HG02588 (cell line): ENCODE measurements at regions not wholly inside any gene's neighbourhood (a gene's known extent, or its start where the extent isn't known, plus 50 kb on each side); places are given as distances from the start of the nearest gene placed in this dataset.

Source experiments
- ATAC-seq: cut with Tn5 transposase; IDR thresholded peaks from one replicate; pipeline ENCODE4 v1.9.1; 2021; ENCODE audit warnings: mild to moderate bottlenecking, moderate library complexity; ENCODE audit not compliant: unreplicated experiment

GRCh38 chr5:6177926-6178325 is 200.4 kb downstream of the MED10 start:
- ATAC-seq: no peak

- ATAC-seq: no peak
Measured at GRCh38 chr5:6176102-6176693, 202.1 kb downstream of the MED10 start.

GRCh38 chr5:6175172-6175854 is 203.0 kb downstream of the MED10 start:
- no peak for ATAC-seq

- no peak for ATAC-seq
Measured at GRCh38 chr5:6169660-6170059, 208.7 kb downstream of the MED10 start.

GRCh38 chr5:6166698-6167394 is 211.5 kb downstream of the MED10 start:
- ATAC-seq: no peak

- ATAC-seq: no peak
Measured at GRCh38 chr5:6163913-6164312, 214.4 kb downstream of the MED10 start.

GRCh38 chr5:6162175-6162574 is 216.2 kb downstream of the MED10 start:
- ATAC-seq: no peak

GRCh38 chr5:6161257-6161656 is 217.1 kb downstream of the MED10 start:
- ATAC-seq: no peak

- ATAC-seq: no peak
Measured at GRCh38 chr5:6159832-6160430, 218.4 kb downstream of the MED10 start.

- no peak for ATAC-seq
Measured at GRCh38 chr5:6158974-6159831, 219.1 kb downstream of the MED10 start.

GRCh38 chr5:6154216-6154615 is 224.1 kb downstream of the MED10 start:
- no peak for ATAC-seq

GRCh38 chr5:6146271-6146670 is 232.1 kb downstream of the MED10 start:
- no peak for ATAC-seq

GRCh38 chr5:6145616-6146237 is 232.6 kb downstream of the MED10 start:
- no peak for ATAC-seq

GRCh38 chr5:6143523-6143922 is 234.8 kb downstream of the MED10 start:
- ATAC-seq: no peak

GRCh38 chr5:6142353-6142752 is 236.0 kb downstream of the MED10 start:
- no peak for ATAC-seq

GRCh38 chr5:6140219-6140618 is 238.1 kb downstream of the MED10 start:
- no peak for ATAC-seq

- ATAC-seq: no peak
Measured at GRCh38 chr5:6135977-6136376, 242.4 kb downstream of the MED10 start.

- ATAC-seq: no peak
Measured at GRCh38 chr5:6134281-6134680, 244.1 kb downstream of the MED10 start.

GRCh38 chr5:6125781-6126180 is 252.6 kb downstream of the MED10 start:
- no peak for ATAC-seq

- no peak for ATAC-seq
Measured at GRCh38 chr5:6118691-6119090, 259.7 kb downstream of the MED10 start.
